ENCODE measurements at regions not wholly inside any gene's neighbourhood (a gene's known extent, or its start where the extent isn't known, plus 50 kb on each side); places are given as distances from the start of the nearest gene placed in this dataset.

- TF ChIP-seq CTCF (IDR thresholded peaks at IDR 0.05 in 2 of 3, conservative IDR thresholded peaks at IDR 0.05 in 1 of 3; ENCODE audit: control insufficient read depth in 2 of 3, extremely low read depth in 1 of 3, insufficient read depth in 1 of 3, low read depth in 3 of 3, low read length in 3 of 3) (no peak), POLR2A (IDR thresholded peaks at IDR 0.05; ENCODE audit: low read depth, low read length) (no peak), BHLHE40 (IDR thresholded peaks at IDR 0.05; ENCODE audit: borderline replicate concordance in 1 of 2, low read depth in 2 of 2, low read length in 1 of 2) (no peak), POLR2AphosphoS5 (IDR thresholded peaks at IDR 0.05; ENCODE audit: low read length) (no peak), NR2C2 (IDR thresholded peaks at IDR 0.05; ENCODE audit: borderline replicate concordance, control insufficient read depth, insufficient read length, low read depth) (no peak), MAX (IDR thresholded peaks at IDR 0.05; ENCODE audit: low read depth, low read length) (no peak), SPI1 (IDR thresholded peaks at IDR 0.05; ENCODE audit: borderline replicate concordance, insufficient read depth, low read depth, low read length) (no peak), SREBF1 (IDR thresholded peaks at IDR 0.05; ENCODE audit: low read length) (no peak), TBL1XR1 (IDR thresholded peaks at IDR 0.05; ENCODE audit: low read depth, low read length) (no peak), RAD21 (IDR thresholded peaks at IDR 0.05; ENCODE audit: insufficient read depth, low read depth, low read length) (no peak), EP300 (IDR thresholded peaks at IDR 0.05; ENCODE audit: borderline replicate concordance in 1 of 2, control insufficient read depth in 1 of 2, low read depth in 2 of 2, low read length in 2 of 2) (no peak), TAF1 (IDR thresholded peaks at IDR 0.05; ENCODE audit: borderline replicate concordance, low read depth, low read length) (no peak), CEBPB (IDR thresholded peaks at IDR 0.05; ENCODE audit: borderline replicate concordance in 1 of 2, low read depth in 2 of 2, low read length in 2 of 2) (no peak)
Measured at GRCh38 chr5:91954136-91954535, 571.0 kb upstream of the ARRDC3 start.

Data from GM12878 (cell line).